ENCODE measurements at regions not wholly inside any gene's neighbourhood (a gene's known extent, or its start where the extent isn't known, plus 50 kb on each side); places are given as distances from the start of the nearest gene placed in this dataset.
A peak's percentile ranks its signal among the peaks of the same experiment; 100 is the strongest.

GRCh38 chr12:3935078-3935477 lies 61.9 kb upstream of the PARP11 start:
- Histone ChIP-seq H3K9me3 (ENCODE audit: low read length) (no peaks in the 10 kb centered on the region), H3K27me3 (ENCODE audit: insufficient read depth, low read length, poor library complexity, severe bottlenecking) (no peaks in the 10 kb centered on the region), H3K4me3 (ENCODE audit: low read length) (peak overlapping the region; percentile 8), H3K36me3 (ENCODE audit: insufficient read depth, low read length) (no peaks in the 10 kb centered on the region), H3K4me1 (ENCODE audit: insufficient read depth, low read length) (peaks cover 33% of the 10 kb centered on the region), H3K27ac (ENCODE audit: low read depth, low read length) (no peak overlapping the region)
- H3K36me3 Mint-ChIP-seq = no peaks in the 10 kb centered on the region
- peak in 1 of 5 donors; percentile 48 for DNase-seq
- H3K27ac Mint-ChIP-seq = peak overlapping the region in 6 of 8 donors; percentile 30 to 88 (median 76)
- H3K9me3 Mint-ChIP-seq = peaks cover 0 to 3% (median 0%) of the 10 kb centered on the region in 5 donors
- ChIA-PET POLR2A (no interaction called here), CTCF (no interaction called here)
- peaks cover 9 to 19% of the 10 kb centered on the region in 2 donors for H3K27me3 Mint-ChIP-seq
- peak overlapping the region in 6 of 7 donors; percentile 38 to 78 (median 66) for H3K4me3 Mint-ChIP-seq
- H3K4me1 Mint-ChIP-seq = peaks cover 24 to 55% (median 28%) of the 10 kb centered on the region in 3 donors

- peaks cover 33% of the 10 kb centered on the region for H3K4me1 ChIP-seq (ENCODE audit: insufficient read depth, low read length)
- no peaks in the 10 kb centered on the region for H3K27me3 ChIP-seq (ENCODE audit: insufficient read depth, low read length, poor library complexity, severe bottlenecking)
- Mint-ChIP-seq H3K4me1 (peaks cover 24 to 68% (median 29%) of the 10 kb centered on the region in 3 donors), H3K27ac (peak overlapping the region in 6 of 8 donors; percentile 13 to 89 (median 54)), H3K36me3 (no peaks in the 10 kb centered on the region), H3K4me3 (peak overlapping the region in 5 of 7 donors; percentile 55 to 78 (median 64)), H3K27me3 (peaks cover 10 to 30% of the 10 kb centered on the region in 2 donors), H3K9me3 (peaks cover 0 to 3% (median 0%) of the 10 kb centered on the region in 5 donors)
- H3K9me3 ChIP-seq (ENCODE audit: low read length) = no peaks in the 10 kb centered on the region
- H3K36me3 ChIP-seq (ENCODE audit: insufficient read depth, low read length) = no peaks in the 10 kb centered on the region
- POLR2A ChIA-PET = no interaction called here
- CTCF ChIA-PET = interaction anchor here (1.2 to 1.3 kb wide), 2 partner anchors 15 to 56 kb away, joined by 3 to 5 read pairs; no protein-coding TSS in a partner anchor
- no peak overlapping the region for H3K27ac ChIP-seq (ENCODE audit: low read depth, low read length)
- no peak for DNase-seq
- H3K4me3 ChIP-seq (ENCODE audit: low read length) = peak overlapping the region; percentile 15
These were observed 60.6 kb upstream of the PARP11 start for GRCh38 chr12:3933819-3934192.

GRCh38 chr12:3933074-3933818 lies 60.0 kb upstream of the PARP11 start:
- H3K9me3 Mint-ChIP-seq = peaks cover 0 to 3% (median 0%) of the 10 kb centered on the region in 5 donors
- H3K27ac Mint-ChIP-seq = peak overlapping the region in 7 of 8 donors; percentile 10 to 89 (median 46)
- H3K4me1 Mint-ChIP-seq = peaks cover 24 to 69% (median 31%) of the 10 kb centered on the region in 3 donors
- ChIA-PET POLR2A (no interaction called here), CTCF (interaction anchor here (1.2 to 1.3 kb wide), 2 partner anchors 15 to 57 kb away, joined by 3 to 5 read pairs; no protein-coding TSS in a partner anchor)
- peak overlapping the region in 4 of 7 donors; percentile 25 to 64 (median 56) for H3K4me3 Mint-ChIP-seq
- peaks cover 12 to 35% of the 10 kb centered on the region in 2 donors for H3K27me3 Mint-ChIP-seq
- no peaks in the 10 kb centered on the region for H3K27me3 ChIP-seq (ENCODE audit: insufficient read depth, low read length, poor library complexity, severe bottlenecking)
- H3K36me3 Mint-ChIP-seq = no peaks in the 10 kb centered on the region
- H3K36me3 ChIP-seq (ENCODE audit: insufficient read depth, low read length) = no peaks in the 10 kb centered on the region
- peaks cover 33% of the 10 kb centered on the region for H3K4me1 ChIP-seq (ENCODE audit: insufficient read depth, low read length)
- DNase-seq = no peak
- H3K27ac ChIP-seq (ENCODE audit: low read depth, low read length) = no peak overlapping the region
- H3K9me3 ChIP-seq (ENCODE audit: low read length) = no peaks in the 10 kb centered on the region
- H3K4me3 ChIP-seq (ENCODE audit: low read length) = peak overlapping the region; percentile 15

GRCh38 chr12:3931776-3932175 lies 58.6 kb upstream of the PARP11 start:
- Mint-ChIP-seq H3K36me3 (no peaks in the 10 kb centered on the region), H3K4me1 (peaks cover 24 to 69% (median 31%) of the 10 kb centered on the region in 3 donors), H3K9me3 (no peaks in the 10 kb centered on the region), H3K27me3 (peaks cover 12 to 41% of the 10 kb centered on the region in 2 donors), H3K4me3 (no peak overlapping the region), H3K27ac (peak overlapping the region in 4 of 8 donors; percentile 6 to 76 (median 40))
- Histone ChIP-seq H3K9me3 (ENCODE audit: low read length) (no peaks in the 10 kb centered on the region), H3K4me3 (ENCODE audit: low read length) (no peak overlapping the region), H3K27ac (ENCODE audit: low read depth, low read length) (no peak overlapping the region), H3K4me1 (ENCODE audit: insufficient read depth, low read length) (peaks cover 33% of the 10 kb centered on the region), H3K36me3 (ENCODE audit: insufficient read depth, low read length) (no peaks in the 10 kb centered on the region), H3K27me3 (ENCODE audit: insufficient read depth, low read length, poor library complexity, severe bottlenecking) (no peaks in the 10 kb centered on the region)
- POLR2A ChIA-PET = no interaction called here
- DNase-seq = no peak
- CTCF ChIA-PET = no interaction called here

DNA sequence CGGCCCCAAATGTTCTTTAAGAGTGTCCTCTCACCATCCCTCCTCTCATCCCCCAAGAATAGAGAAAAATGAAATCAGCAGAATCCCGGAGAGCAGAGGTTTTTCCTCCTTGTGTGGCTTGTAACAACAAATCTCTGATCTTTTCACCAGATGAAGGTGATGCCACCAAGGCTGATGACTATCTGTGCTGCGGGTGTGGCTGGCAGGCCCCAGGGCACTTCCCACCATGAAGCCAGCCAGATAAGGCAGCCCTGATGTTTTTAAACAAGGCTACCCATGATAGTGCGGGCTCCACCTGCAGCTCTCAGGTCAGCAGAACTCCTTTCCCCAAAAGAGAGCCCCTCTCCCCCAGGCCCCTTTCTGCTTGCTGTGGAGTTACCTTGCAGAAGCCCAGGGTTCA lies 58.0 kb upstream of the PARP11 start:
- Mint-ChIP-seq H3K9me3 (no peaks in the 10 kb centered on the region), H3K4me1 (peaks cover 24 to 68% (median 31%) of the 10 kb centered on the region in 3 donors), H3K27me3 (peaks cover 10 to 44% of the 10 kb centered on the region in 2 donors), H3K36me3 (no peaks in the 10 kb centered on the region), H3K4me3 (no peak overlapping the region), H3K27ac (peak overlapping the region in 3 of 8 donors; percentile 66 to 80 (median 72))
- ChIA-PET CTCF (no interaction called here), POLR2A (no interaction called here)
- no peaks in the 10 kb centered on the region for H3K27me3 ChIP-seq (ENCODE audit: insufficient read depth, low read length, poor library complexity, severe bottlenecking)
- no peak overlapping the region for H3K27ac ChIP-seq (ENCODE audit: low read depth, low read length)
- DNase-seq = peak in 1 of 5 donors; percentile 17
- H3K9me3 ChIP-seq (ENCODE audit: low read length) = no peaks in the 10 kb centered on the region
- no peaks in the 10 kb centered on the region for H3K36me3 ChIP-seq (ENCODE audit: insufficient read depth, low read length)
- H3K4me1 ChIP-seq (ENCODE audit: insufficient read depth, low read length) = peaks cover 33% of the 10 kb centered on the region
- no peak overlapping the region for H3K4me3 ChIP-seq (ENCODE audit: low read length)

DNA sequence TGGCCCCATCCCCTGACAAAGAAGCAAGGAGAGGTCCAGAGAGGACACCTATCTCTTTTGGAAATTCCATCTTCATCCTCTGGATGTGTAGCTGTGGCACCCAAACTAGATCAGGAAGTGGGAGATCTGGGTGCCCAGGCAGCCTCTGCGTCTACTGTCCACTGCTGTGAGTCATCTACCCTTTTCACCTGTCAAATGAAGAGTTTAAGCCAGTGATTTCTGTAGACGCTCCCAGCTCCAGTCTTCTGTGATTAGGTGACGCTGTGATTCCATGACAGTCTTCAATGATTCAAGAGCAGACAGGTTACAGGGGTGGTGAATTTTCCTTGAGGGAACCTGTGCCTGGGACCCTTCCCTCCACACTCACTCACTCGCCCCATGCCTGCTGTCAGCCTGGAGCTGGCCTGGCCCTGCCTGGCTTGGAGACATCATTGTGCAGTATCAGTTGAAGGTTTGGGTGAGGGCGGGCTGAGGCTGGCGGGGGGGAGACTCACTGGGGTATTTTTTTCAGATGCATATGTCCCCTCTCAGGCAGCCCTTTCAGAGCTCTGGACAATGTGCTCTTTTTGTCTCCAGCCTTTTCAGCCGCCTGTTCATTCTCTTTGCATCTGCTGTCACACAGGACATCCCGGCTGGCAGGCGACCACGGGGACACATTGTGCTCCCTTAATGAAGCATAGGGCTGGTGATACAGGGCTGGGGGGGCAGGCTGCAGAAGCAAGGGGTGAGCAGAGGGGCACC lies 56.8 kb upstream of the PARP11 start:
- Mint-ChIP-seq H3K9me3 (no peaks in the 10 kb centered on the region), H3K27ac (no peak overlapping the region), H3K4me1 (peaks cover 24 to 57% (median 28%) of the 10 kb centered on the region in 3 donors), H3K36me3 (no peaks in the 10 kb centered on the region), H3K27me3 (peaks cover 10 to 49% of the 10 kb centered on the region in 2 donors), H3K4me3 (no peak overlapping the region)
- no peak for DNase-seq
- H3K9me3 ChIP-seq (ENCODE audit: low read length) = no peaks in the 10 kb centered on the region
- H3K36me3 ChIP-seq (ENCODE audit: insufficient read depth, low read length) = no peaks in the 10 kb centered on the region
- no peaks in the 10 kb centered on the region for H3K27me3 ChIP-seq (ENCODE audit: insufficient read depth, low read length, poor library complexity, severe bottlenecking)
- no peak overlapping the region for H3K4me3 ChIP-seq (ENCODE audit: low read length)
- ChIA-PET POLR2A (interaction anchor here (0.5 to 1.6 kb wide), 2 partner anchors 14 to 22 kb away, joined by 3 read pairs; no protein-coding TSS in a partner anchor), CTCF (interaction anchor here (1.3 kb wide), 1 partner anchor 347 kb away, joined by 3 read pairs; no protein-coding TSS in a partner anchor)
- H3K4me1 ChIP-seq (ENCODE audit: insufficient read depth, low read length) = peaks cover 33% of the 10 kb centered on the region
- H3K27ac ChIP-seq (ENCODE audit: low read depth, low read length) = no peak overlapping the region

- Mint-ChIP-seq H3K4me1 (peaks cover 18 to 47% (median 26%) of the 10 kb centered on the region in 3 donors), H3K9me3 (no peaks in the 10 kb centered on the region), H3K36me3 (no peaks in the 10 kb centered on the region), H3K27me3 (peaks cover 10 to 45% of the 10 kb centered on the region in 2 donors), H3K27ac (no peak overlapping the region), H3K4me3 (no peak overlapping the region)
- DNase-seq = no peak
- ChIA-PET CTCF (no interaction called here), POLR2A (interaction anchor here (1.6 kb wide), 1 partner anchor 21 kb away, joined by 3 read pairs; no protein-coding TSS in a partner anchor)
- Histone ChIP-seq H3K4me1 (ENCODE audit: insufficient read depth, low read length) (peaks cover 28% of the 10 kb centered on the region), H3K27me3 (ENCODE audit: insufficient read depth, low read length, poor library complexity, severe bottlenecking) (no peaks in the 10 kb centered on the region), H3K36me3 (ENCODE audit: insufficient read depth, low read length) (no peaks in the 10 kb centered on the region), H3K4me3 (ENCODE audit: low read length) (no peak overlapping the region), H3K9me3 (ENCODE audit: low read length) (no peaks in the 10 kb centered on the region), H3K27ac (ENCODE audit: low read depth, low read length) (no peak overlapping the region)
These were observed 55.5 kb upstream of the PARP11 start for GRCh38 chr12:3928538-3929184.

All from CD8-positive, alpha-beta memory T cell (primary cell).